Mesenchymal stem cell (in vitro differentiated cells and primary cell): ENCODE measurements at regions not wholly inside any gene's neighbourhood (a gene's known extent, or its start where the extent isn't known, plus 50 kb on each side); places are given as distances from the start of the nearest gene placed in this dataset.

Experiments used
- DNase-seq: peaks from one replicate; pipeline ENCODE4 v3.0.0-alpha.2; 2013
- H2AFZ ChIP-seq: one replicate; pipeline ENCODE4 v1.6.1; 2013; ENCODE audit warnings: low read depth, mild to moderate bottlenecking, control low read depth, inconsistent platforms, low read length, moderate library complexity
- H2AK5ac ChIP-seq: 2 replicates; pipeline ENCODE4 v1.6.1; 2013; ENCODE audit warnings: low read length, moderate library complexity, mild to moderate bottlenecking, inconsistent platforms; ENCODE audit not compliant: severe bottlenecking
- H2BK120ac ChIP-seq: one replicate; pipeline ENCODE4 v1.6.1; 2013; ENCODE audit warnings: low read depth, mild to moderate bottlenecking, inconsistent platforms, low read length, moderate library complexity
- H2BK12ac ChIP-seq, 2 experiments: one replicate each; pipeline ENCODE4 v1.6.1; 2013; ENCODE audit warnings: inconsistent platforms in 2 of 2, low read length in 2 of 2, mild to moderate bottlenecking in 2 of 2, moderate library complexity in 2 of 2, control low read depth in 1 of 2
- H2BK15ac ChIP-seq: one replicate; pipeline ENCODE4 v1.6.1; 2013; ENCODE audit warnings: mild to moderate bottlenecking, low read depth, inconsistent platforms; ENCODE audit not compliant: poor library complexity, severe bottlenecking
- H2BK5ac ChIP-seq: 2 replicates; pipeline ENCODE4 v1.6.1; 2013; ENCODE audit warnings: low read depth, mild to moderate bottlenecking, low read length, control low read depth, inconsistent platforms; ENCODE audit not compliant: poor library complexity, severe bottlenecking
- H3K14ac ChIP-seq, 2 experiments: one replicate each; pipeline ENCODE4 v1.6.1; 2013; ENCODE audit warnings: inconsistent platforms in 2 of 2, low read length in 2 of 2, control low read depth in 1 of 2, mild to moderate bottlenecking in 1 of 2, moderate library complexity in 1 of 2
- H3K18ac ChIP-seq, 2 experiments: one replicate each; pipeline ENCODE4 v1.6.1; 2013; ENCODE audit warnings: inconsistent platforms in 2 of 2, low read length in 2 of 2, control low read depth in 1 of 2, low read depth in 1 of 2, mild to moderate bottlenecking in 1 of 2
- H3K23ac ChIP-seq, 2 experiments: one replicate each; pipeline ENCODE4 v1.6.1; 2013; ENCODE audit warnings: inconsistent platforms in 2 of 2, low read length in 2 of 2, mild to moderate bottlenecking in 2 of 2, moderate library complexity in 2 of 2, control low read depth in 1 of 2
- H3K27ac ChIP-seq: 2 replicates; pipeline ENCODE4 v1.5.1; 2013; ENCODE audit warnings: mild to moderate bottlenecking, moderate library complexity, low read length, control low read depth, inconsistent platforms; ENCODE audit not compliant: poor library complexity, severe bottlenecking
- H3K27me3 ChIP-seq, 2 experiments: 2 replicates each; pipeline versions ENCODE4 v1.6.1 to v1.7.0; 2013; ENCODE audit warnings: low read length in 2 of 2, mild to moderate bottlenecking in 2 of 2, moderate library complexity in 2 of 2, control low read depth in 1 of 2, inconsistent platforms in 1 of 2; ENCODE audit not compliant: control insufficient read depth in 1 of 2, insufficient read depth in 1 of 2
- H3K36me3 ChIP-seq, 2 experiments: 2 replicates each; pipeline versions ENCODE4 v1.6.1 to v1.7.0; 2013; ENCODE audit warnings: low read length in 2 of 2, control low read depth in 1 of 2, inconsistent platforms in 1 of 2, low read depth in 1 of 2, mild to moderate bottlenecking in 1 of 2; ENCODE audit not compliant: insufficient read depth in 2 of 2, control insufficient read depth in 1 of 2
- H3K4ac ChIP-seq, 2 experiments: one replicate each; pipeline ENCODE4 v1.6.1; 2013; ENCODE audit warnings: inconsistent platforms in 2 of 2, low read length in 2 of 2, mild to moderate bottlenecking in 2 of 2, moderate library complexity in 2 of 2, control low read depth in 1 of 2, low read depth in 1 of 2
- H3K4me1 ChIP-seq: 2 replicates; pipeline ENCODE4 v1.6.1; 2013; ENCODE audit warnings: low read depth, low read length, control low read depth; ENCODE audit not compliant: control insufficient read depth, insufficient read depth
- H3K4me2 ChIP-seq: 2 replicates; pipeline ENCODE4 v1.6.1; 2013; ENCODE audit warnings: low read length, mild to moderate bottlenecking, inconsistent platforms; ENCODE audit not compliant: poor library complexity, severe bottlenecking
- H3K4me3 ChIP-seq, 2 experiments: 2 replicates each; pipeline versions ENCODE4 v1.5.1 to v1.7.0; 2013; ENCODE audit warnings: low read length in 2 of 2, mild to moderate bottlenecking in 2 of 2, control low read depth in 1 of 2, low read depth in 1 of 2; ENCODE audit not compliant: insufficient read depth in 1 of 2
- H3K79me1 ChIP-seq: replicated peaks from 2 replicates; pipeline ENCODE4 v1.6.1; 2013; ENCODE audit warnings: mild to moderate bottlenecking, control low read depth, low read length, inconsistent platforms; ENCODE audit not compliant: poor library complexity, severe bottlenecking
- H3K9ac ChIP-seq: 2 replicates; pipeline ENCODE4 v1.7.0; 2013; ENCODE audit warnings: mild to moderate bottlenecking, low read length, moderate library complexity
- H3K9me3 ChIP-seq: 2 replicates; pipeline ENCODE4 v1.7.0; 2013; ENCODE audit warnings: mild to moderate bottlenecking, low read length; ENCODE audit not compliant: control insufficient read depth
- H4K8ac ChIP-seq: one replicate; pipeline ENCODE4 v1.6.1; 2013; ENCODE audit warnings: inconsistent platforms, mild to moderate bottlenecking, low read length, moderate library complexity
- H4K91ac ChIP-seq: one replicate; pipeline ENCODE4 v1.6.1; 2013; ENCODE audit warnings: mild to moderate bottlenecking, low read length, inconsistent platforms
- WGBS: methylation state at CpG from one replicate; pipeline ENCODE4 v1.1.7; 2013; ENCODE audit warnings: mixed read lengths; 5-methylcytosine and 5-hydroxymethylcytosine counted together

DNA sequence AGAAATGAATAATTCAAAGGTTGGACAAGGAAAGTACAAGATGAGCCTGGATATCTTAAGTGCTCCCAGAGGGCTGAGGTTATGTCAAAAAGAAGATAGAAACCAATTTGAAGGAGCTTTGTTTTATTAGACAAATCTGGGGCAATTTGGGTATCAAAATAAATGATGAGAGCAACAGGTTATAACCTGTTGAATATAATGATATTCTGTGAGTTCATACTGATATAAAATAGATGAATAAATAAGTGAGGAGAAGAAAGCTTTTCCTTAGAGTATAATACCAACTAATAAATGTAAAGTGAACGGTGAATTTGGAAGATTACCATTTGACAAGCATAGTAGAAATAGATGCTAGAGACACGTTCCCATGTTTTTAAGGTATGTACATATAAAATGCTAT lies 544.2 kb upstream of the ANKRD30A start:
- Histone ChIP-seq H2AK5ac (no peak overlapping the region), H3K4me2 (no peak overlapping the region), H3K79me1 (no peaks in the 10 kb centered on the region), H3K27me3 (no peaks in the 10 kb centered on the region), H2BK5ac (no peak overlapping the region), H4K8ac (no peak overlapping the region), H3K4me1 (peaks cover 1% of the 10 kb centered on the region), H2AFZ (no peak overlapping the region), H3K27ac (no peak overlapping the region), H3K4ac (no peak overlapping the region), H2BK12ac (no peak overlapping the region), H3K23ac (no peak overlapping the region), H4K91ac (no peak overlapping the region), H3K9ac (no peak overlapping the region), H2BK15ac (no peak overlapping the region), H3K9me3 (no peaks in the 10 kb centered on the region), H3K4me3 (no peak overlapping the region), H3K36me3 (no peaks in the 10 kb centered on the region), H3K18ac (no peak overlapping the region), H3K14ac (no peak overlapping the region), H2BK120ac (no peak overlapping the region)
- 100% methylated on average over 2 of the region's 2 CpGs for WGBS
- no peak for DNase-seq

DNA sequence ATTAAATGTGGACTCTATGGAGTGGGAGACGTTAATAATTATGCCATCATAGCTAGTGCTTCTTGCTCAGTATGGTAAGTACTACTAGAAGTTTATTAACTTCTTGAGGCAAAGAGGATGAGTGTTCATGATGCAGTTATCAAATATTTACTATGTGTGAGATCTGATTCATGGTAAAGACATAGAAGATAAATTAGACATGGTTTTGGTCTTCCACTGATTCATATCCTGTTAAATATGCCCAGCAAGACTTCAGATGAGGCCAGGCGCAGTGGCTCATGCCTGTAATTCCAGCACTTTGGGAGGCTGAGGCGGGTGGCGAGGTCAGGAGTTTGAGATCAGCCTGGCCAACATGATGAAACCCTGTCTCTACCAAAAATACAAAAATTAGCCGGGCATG lies 547.1 kb upstream of the ANKRD30A start:
- H3K4ac ChIP-seq = no peak overlapping the region
- no peak overlapping the region for H2AK5ac ChIP-seq
- no peaks in the 10 kb centered on the region for H3K79me1 ChIP-seq
- no peak overlapping the region for H2BK5ac ChIP-seq
- DNase-seq = peak; percentile 22
- no peak overlapping the region for H3K14ac ChIP-seq
- H3K9ac ChIP-seq = no peak overlapping the region
- no peak overlapping the region for H2BK120ac ChIP-seq
- H3K27me3 ChIP-seq = no peaks in the 10 kb centered on the region
- no peak overlapping the region for H4K8ac ChIP-seq
- H3K36me3 ChIP-seq = no peaks in the 10 kb centered on the region
- H3K18ac ChIP-seq = no peak overlapping the region
- no peaks in the 10 kb centered on the region for H3K9me3 ChIP-seq
- H2BK12ac ChIP-seq = no peak overlapping the region
- peak overlapping the region; percentile 29 for H3K27ac ChIP-seq
- no peak overlapping the region for H2AFZ ChIP-seq
- no peak overlapping the region for H4K91ac ChIP-seq
- no peak overlapping the region for H3K4me3 ChIP-seq
- H3K4me1 ChIP-seq = peaks cover 1% of the 10 kb centered on the region
- no peak overlapping the region for H3K4me2 ChIP-seq
- 57% methylated on average over 5 of the region's 5 CpGs for WGBS
- H2BK15ac ChIP-seq = no peak overlapping the region
- no peak overlapping the region for H3K23ac ChIP-seq

- Histone ChIP-seq H2AK5ac (peak overlapping the region; percentile 7), H3K4me1 (peaks cover 1% of the 10 kb centered on the region), H3K9ac (no peak overlapping the region), H3K4ac (no peak overlapping the region), H3K27ac (no peak overlapping the region), H2BK15ac (no peak overlapping the region), H3K79me1 (no peaks in the 10 kb centered on the region), H4K91ac (no peak overlapping the region), H2BK120ac (no peak overlapping the region), H3K23ac (no peak overlapping the region), H3K18ac (no peak overlapping the region), H2BK5ac (no peak overlapping the region), H2BK12ac (no peak overlapping the region), H3K9me3 (no peaks in the 10 kb centered on the region), H3K27me3 (no peaks in the 10 kb centered on the region), H3K14ac (no peak overlapping the region), H3K4me3 (no peak overlapping the region), H3K36me3 (no peaks in the 10 kb centered on the region), H4K8ac (no peak overlapping the region), H2AFZ (no peak overlapping the region), H3K4me2 (no peak overlapping the region)
- DNase-seq = no peak
- WGBS = 89% methylated on average over 1 of the region's 1 CpG
Measured at GRCh38 chr10:36577126-36577525, 548.3 kb upstream of the ANKRD30A start.

DNA sequence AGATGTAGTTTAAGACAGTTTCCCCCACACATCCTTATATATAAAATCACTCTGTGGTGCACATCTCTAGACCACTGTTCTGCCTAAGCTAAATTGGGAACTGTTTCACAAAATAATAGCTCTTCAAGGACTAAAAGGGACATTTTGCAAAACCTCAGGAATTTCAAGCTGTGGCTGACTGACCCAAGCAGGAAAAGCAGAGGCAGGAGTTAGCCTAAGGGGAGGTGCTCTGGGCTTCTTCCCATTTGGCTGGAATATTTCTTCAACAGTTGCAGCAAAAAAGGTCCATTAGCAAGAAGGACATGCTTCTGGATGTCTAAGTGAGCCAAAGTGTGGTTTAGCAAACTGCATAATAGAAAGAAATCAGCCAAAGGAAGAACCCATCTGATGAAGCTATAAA lies 551.2 kb upstream of the ANKRD30A start:
- H3K27ac ChIP-seq = no peak overlapping the region
- H2BK5ac ChIP-seq = no peak overlapping the region
- no peak overlapping the region for H2AK5ac ChIP-seq
- peaks cover 1% of the 10 kb centered on the region for H3K4me1 ChIP-seq
- no peak overlapping the region for H4K8ac ChIP-seq
- H2BK15ac ChIP-seq = no peak overlapping the region
- no peak overlapping the region for H3K4ac ChIP-seq
- H2AFZ ChIP-seq = no peak overlapping the region
- no peak overlapping the region for H3K18ac ChIP-seq
- no peaks in the 10 kb centered on the region for H3K27me3 ChIP-seq
- no peaks in the 10 kb centered on the region for H3K36me3 ChIP-seq
- peak; percentile 35 for DNase-seq
- no peaks in the 10 kb centered on the region for H3K79me1 ChIP-seq
- H4K91ac ChIP-seq = no peak overlapping the region
- no peak overlapping the region for H3K4me2 ChIP-seq
- no peak overlapping the region for H3K23ac ChIP-seq
- no peak overlapping the region for H3K4me3 ChIP-seq
- H3K9me3 ChIP-seq = no peaks in the 10 kb centered on the region
- H2BK120ac ChIP-seq = no peak overlapping the region
- no peak overlapping the region for H3K9ac ChIP-seq
- no peak overlapping the region for H3K14ac ChIP-seq
- no peak overlapping the region for H2BK12ac ChIP-seq
